WTC11 (cell line): ENCODE measurements at regions not wholly inside any gene's neighbourhood (a gene's known extent, or its start where the extent isn't known, plus 50 kb on each side); places are given as distances from the start of the nearest gene placed in this dataset.

Source experiments
- ATAC-seq: fragments of 200-7000 bp; cut with Tn5 transposase; 2 replicates; pipeline ENCODE4 v1.10.0; 2021; ENCODE audit warnings: mild to moderate bottlenecking, moderate library complexity
- CTCF ChIA-PET: fragments of 300-600 bp; sonication (Branson Sonifier 250); formaldehyde crosslinking; loops from one replicate; lab custom pipeline; 2021; ENCODE audit warnings: antibody characterized with exemption; lab: Charles Lee
- POLR2A ChIA-PET: fragments of 350-600 bp; sonication (Branson Sonifier 250); formaldehyde crosslinking; loops from one replicate; lab custom pipeline; 2021; ENCODE audit warnings: antibody characterized with exemption; lab: Charles Lee
- DNase-seq: peaks from one replicate; pipeline ENCODE4 v3.0.0; 2021; ENCODE audit warnings: low spot score
- H3K27ac Mint-ChIP-seq: 2 replicates; pipeline ENCODE4 v1.8.0; 2021; ENCODE audit warnings: mixed read lengths
- H3K27me3 Mint-ChIP-seq: 2 replicates; pipeline ENCODE4 v1.8.0; 2021; ENCODE audit warnings: low read depth, mild to moderate bottlenecking, moderate library complexity, mixed read lengths
- H3K36me3 Mint-ChIP-seq: 2 replicates; pipeline ENCODE4 v1.8.0; 2021; ENCODE audit warnings: mixed read lengths
- H3K4me1 Mint-ChIP-seq: 2 replicates; pipeline ENCODE4 v1.8.0; 2022; ENCODE audit warnings: mixed read lengths
- H3K4me3 Mint-ChIP-seq: 2 replicates; pipeline ENCODE4 v1.8.0; 2021; ENCODE audit warnings: mild to moderate bottlenecking, moderate library complexity, mixed read lengths
- H3K9me3 Mint-ChIP-seq: 2 replicates; pipeline ENCODE4 v1.8.0; 2021; ENCODE audit warnings: mixed read lengths
- ATF2 ChIP-seq: sonication (generic); formaldehyde crosslinking; IDR thresholded peaks from 2 replicates; pipeline ENCODE4 v1.8.1; 2022; ENCODE audit warnings: low read depth, missing genetic modification reagents, borderline replicate concordance
- ATF3 ChIP-seq: sonication (generic); formaldehyde crosslinking; conservative IDR thresholded peaks from 2 replicates; pipeline ENCODE4 v1.8.1; 2022; ENCODE audit warnings: mild to moderate bottlenecking, missing genetic modification reagents
- CREB1 ChIP-seq: sonication (generic); formaldehyde crosslinking; IDR thresholded peaks from 2 replicates; pipeline ENCODE4 v1.8.0; 2023; ENCODE audit warnings: mild to moderate bottlenecking, missing genetic modification reagents
- E2F1 ChIP-seq: sonication (generic); formaldehyde crosslinking; IDR thresholded peaks from 2 replicates; pipeline ENCODE4 v1.8.0; 2022; ENCODE audit warnings: mild to moderate bottlenecking, missing genetic modification reagents
- ETV6 ChIP-seq: sonication (generic); formaldehyde crosslinking; IDR thresholded peaks from 2 replicates; pipeline ENCODE4 v1.8.1; 2022; ENCODE audit warnings: mild to moderate bottlenecking, missing genetic modification reagents
- FOXK1 ChIP-seq: sonication (generic); formaldehyde crosslinking; IDR thresholded peaks from 2 replicates; pipeline ENCODE4 v1.8.0; 2022; ENCODE audit warnings: mild to moderate bottlenecking, moderate library complexity, missing genetic modification reagents
- JUN ChIP-seq: sonication (generic); formaldehyde crosslinking; IDR thresholded peaks from 2 replicates; pipeline ENCODE4 v1.8.0; 2023; ENCODE audit warnings: mild to moderate bottlenecking, missing genetic modification reagents
- MYBL2 ChIP-seq: sonication (generic); formaldehyde crosslinking; IDR thresholded peaks from 2 replicates; pipeline ENCODE4 v1.8.1; 2023; ENCODE audit warnings: mild to moderate bottlenecking, moderate library complexity, missing genetic modification reagents
- NR1H2 ChIP-seq: sonication (generic); formaldehyde crosslinking; IDR thresholded peaks from 2 replicates; pipeline ENCODE4 v1.9.0; 2021; ENCODE audit warnings: mild to moderate bottlenecking, moderate library complexity, missing genetic modification reagents
- PRRX2 ChIP-seq: fragments of 250-450 bp; sonication (Bioruptor Pico); IDR thresholded peaks from 2 replicates; pipeline ENCODE4 v1.8.0; 2021; ENCODE audit warnings: mild to moderate bottlenecking
- RORB ChIP-seq: fragments of 250-450 bp; sonication (Bioruptor Pico); IDR thresholded peaks from 2 replicates; pipeline ENCODE4 v1.9.0; 2021; ENCODE audit warnings: mild to moderate bottlenecking
- SMAD3 ChIP-seq: sonication (generic); formaldehyde crosslinking; IDR thresholded peaks from 2 replicates; pipeline ENCODE4 v1.8.0; 2022; ENCODE audit warnings: missing genetic modification reagents, mild to moderate bottlenecking, borderline replicate concordance
- TP53 ChIP-seq: sonication (generic); formaldehyde crosslinking; IDR thresholded peaks from 2 replicates; pipeline ENCODE4 v1.8.1; 2023; ENCODE audit warnings: mild to moderate bottlenecking, missing genetic modification reagents
- ZBTB21 ChIP-seq: sonication (generic); formaldehyde crosslinking; IDR thresholded peaks from 2 replicates; pipeline ENCODE4 v1.8.1; 2023; ENCODE audit warnings: mild to moderate bottlenecking, missing genetic modification reagents, borderline replicate concordance
- ZNF138 ChIP-seq: sonication (generic); formaldehyde crosslinking; conservative IDR thresholded peaks from 2 replicates; pipeline ENCODE4 v1.8.1; 2022; ENCODE audit warnings: mild to moderate bottlenecking, moderate library complexity, missing genetic modification reagents
- ZNF219 ChIP-seq: sonication (generic); formaldehyde crosslinking; IDR thresholded peaks from 2 replicates; pipeline ENCODE4 v1.8.0; 2023; ENCODE audit warnings: missing genetic modification reagents, mild to moderate bottlenecking, borderline replicate concordance
- ZNF232 ChIP-seq: sonication (generic); formaldehyde crosslinking; IDR thresholded peaks from 2 replicates; pipeline ENCODE4 v1.8.0; 2022; ENCODE audit warnings: mild to moderate bottlenecking, missing genetic modification reagents
- ZNF317 ChIP-seq: sonication (generic); formaldehyde crosslinking; IDR thresholded peaks from 2 replicates; pipeline ENCODE4 v1.8.1; 2023; ENCODE audit warnings: low read depth, mild to moderate bottlenecking, moderate library complexity, missing genetic modification reagents, borderline replicate concordance
- ZNF396 ChIP-seq: fragments of 250-450 bp; sonication (Bioruptor Pico); IDR thresholded peaks from 2 replicates; pipeline ENCODE4 v1.8.0; 2021; ENCODE audit warnings: mild to moderate bottlenecking, moderate library complexity, borderline replicate concordance
- ZNF416 ChIP-seq: fragments of 250-450 bp; sonication (Bioruptor Pico); IDR thresholded peaks from 2 replicates; pipeline ENCODE4 v1.9.0; 2021; ENCODE audit warnings: mild to moderate bottlenecking, inconsistent platforms
- TF ChIP-seq, protein P1 (sequence below): sonication (generic); formaldehyde crosslinking; IDR thresholded peaks from 2 replicates; pipeline ENCODE4 v1.8.1; 2023; ENCODE audit warnings: mild to moderate bottlenecking, moderate library complexity, missing genetic modification reagents
- TF ChIP-seq, protein P2 (sequence below): sonication (generic); formaldehyde crosslinking; IDR thresholded peaks from 2 replicates; pipeline ENCODE4 v1.8.1; 2023; ENCODE audit warnings: mild to moderate bottlenecking, missing genetic modification reagents, borderline replicate concordance
- TF ChIP-seq, protein P3 (sequence below): sonication (generic); formaldehyde crosslinking; IDR thresholded peaks from 2 replicates; pipeline ENCODE4 v1.8.1; 2023; ENCODE audit warnings: mild to moderate bottlenecking, missing genetic modification reagents, moderate library complexity

DNA sequence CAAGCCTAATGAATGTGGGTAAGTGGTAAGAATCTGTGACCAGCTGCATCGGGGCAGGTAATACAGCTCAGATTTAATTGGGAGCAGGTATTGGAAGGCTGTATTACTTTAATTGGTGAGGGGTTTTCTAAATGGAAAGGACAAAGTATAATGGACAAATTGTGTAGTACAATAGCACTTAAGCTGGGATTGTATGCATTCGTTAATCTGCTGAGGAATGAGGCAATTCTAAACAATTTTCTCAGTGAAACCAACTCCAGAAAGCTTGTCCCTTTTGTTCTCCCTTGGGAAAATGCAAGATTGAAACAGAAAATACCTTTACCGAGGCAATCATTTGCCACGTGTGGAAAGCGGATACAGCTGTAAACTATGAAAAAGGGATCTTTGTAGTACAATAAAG, 801.6 kb upstream of the POU3F3 start (continued):
- TF ChIP-seq ZNF219 (CRISPR knock-in tag), result no peak
- TF ChIP-seq, all 79 proteins: peak for 0

GRCh38 chr2:104056451-104056850, 797.5 kb upstream of the POU3F3 start:
- H3K27me3 Mint-ChIP-seq, result peaks cover 2% of the 10 kb centered on the region; the same call in 1 of the 2 replicates
- no peaks in the 10 kb centered on the region for H3K36me3 Mint-ChIP-seq
- DNase-seq (no peak), ATAC-seq (no peak)
- POLR2A ChIA-PET, result no interaction called here
- no peak overlapping the region for H3K27ac Mint-ChIP-seq
- peaks cover 19% of the 10 kb centered on the region for H3K4me1 Mint-ChIP-seq
- H3K9me3 Mint-ChIP-seq, result no peaks in the 10 kb centered on the region
- no peak for TF ChIP-seq FOXK1
- no peak for TF ChIP-seq E2F1 (CRISPR knock-in tag)
- TF ChIP-seq SMAD3, result no peak
- TF ChIP-seq ZBTB21 (CRISPR knock-in tag), result no peak
- no peak for TF ChIP-seq ATF3 (CRISPR knock-in tag)
- TF ChIP-seq TP53 (CRISPR knock-in tag), result no peak
- TF ChIP-seq, protein P1, sequence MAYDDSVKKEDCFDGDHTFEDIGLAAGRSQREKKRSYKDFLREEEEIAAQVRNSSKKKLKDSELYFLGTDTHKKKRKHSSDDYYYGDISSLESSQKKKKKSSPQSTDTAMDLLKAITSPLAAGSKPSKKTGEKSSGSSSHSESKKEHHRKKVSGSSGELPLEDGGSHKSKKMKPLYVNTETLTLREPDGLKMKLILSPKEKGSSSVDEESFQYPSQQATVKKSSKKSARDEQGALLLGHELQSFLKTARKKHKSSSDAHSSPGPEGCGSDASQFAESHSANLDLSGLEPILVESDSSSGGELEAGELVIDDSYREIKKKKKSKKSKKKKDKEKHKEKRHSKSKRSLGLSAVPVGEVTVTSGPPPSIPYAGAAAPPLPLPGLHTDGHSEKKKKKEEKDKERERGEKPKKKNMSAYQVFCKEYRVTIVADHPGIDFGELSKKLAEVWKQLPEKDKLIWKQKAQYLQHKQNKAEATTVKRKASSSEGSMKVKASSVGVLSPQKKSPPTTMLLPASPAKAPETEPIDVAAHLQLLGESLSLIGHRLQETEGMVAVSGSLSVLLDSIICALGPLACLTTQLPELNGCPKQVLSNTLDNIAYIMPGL, result no peak
- TF ChIP-seq ZNF317 (CRISPR knock-in tag), result no peak
- no peak for TF ChIP-seq JUN (CRISPR knock-in tag)
- no peak for TF ChIP-seq NR1H2 (CRISPR knock-in tag)
- TF ChIP-seq RORB, result no peak
- no peak for TF ChIP-seq ZNF416 (CRISPR knock-in tag)
- TF ChIP-seq, protein P2, sequence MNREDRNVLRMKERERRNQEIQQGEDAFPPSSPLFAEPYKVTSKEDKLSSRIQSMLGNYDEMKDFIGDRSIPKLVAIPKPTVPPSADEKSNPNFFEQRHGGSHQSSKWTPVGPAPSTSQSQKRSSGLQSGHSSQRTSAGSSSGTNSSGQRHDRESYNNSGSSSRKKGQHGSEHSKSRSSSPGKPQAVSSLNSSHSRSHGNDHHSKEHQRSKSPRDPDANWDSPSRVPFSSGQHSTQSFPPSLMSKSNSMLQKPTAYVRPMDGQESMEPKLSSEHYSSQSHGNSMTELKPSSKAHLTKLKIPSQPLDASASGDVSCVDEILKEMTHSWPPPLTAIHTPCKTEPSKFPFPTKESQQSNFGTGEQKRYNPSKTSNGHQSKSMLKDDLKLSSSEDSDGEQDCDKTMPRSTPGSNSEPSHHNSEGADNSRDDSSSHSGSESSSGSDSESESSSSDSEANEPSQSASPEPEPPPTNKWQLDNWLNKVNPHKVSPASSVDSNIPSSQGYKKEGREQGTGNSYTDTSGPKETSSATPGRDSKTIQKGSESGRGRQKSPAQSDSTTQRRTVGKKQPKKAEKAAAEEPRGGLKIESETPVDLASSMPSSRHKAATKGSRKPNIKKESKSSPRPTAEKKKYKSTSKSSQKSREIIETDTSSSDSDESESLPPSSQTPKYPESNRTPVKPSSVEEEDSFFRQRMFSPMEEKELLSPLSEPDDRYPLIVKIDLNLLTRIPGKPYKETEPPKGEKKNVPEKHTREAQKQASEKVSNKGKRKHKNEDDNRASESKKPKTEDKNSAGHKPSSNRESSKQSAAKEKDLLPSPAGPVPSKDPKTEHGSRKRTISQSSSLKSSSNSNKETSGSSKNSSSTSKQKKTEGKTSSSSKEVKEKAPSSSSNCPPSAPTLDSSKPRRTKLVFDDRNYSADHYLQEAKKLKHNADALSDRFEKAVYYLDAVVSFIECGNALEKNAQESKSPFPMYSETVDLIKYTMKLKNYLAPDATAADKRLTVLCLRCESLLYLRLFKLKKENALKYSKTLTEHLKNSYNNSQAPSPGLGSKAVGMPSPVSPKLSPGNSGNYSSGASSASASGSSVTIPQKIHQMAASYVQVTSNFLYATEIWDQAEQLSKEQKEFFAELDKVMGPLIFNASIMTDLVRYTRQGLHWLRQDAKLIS, result no peak
- TF ChIP-seq ZNF232, result no peak
- no peak for TF ChIP-seq PRRX2 (CRISPR knock-in tag)
- TF ChIP-seq ZNF138 (CRISPR knock-in tag), result no peak
- TF ChIP-seq ZNF219 (CRISPR knock-in tag), result no peak
- no peak for TF ChIP-seq CREB1 (CRISPR knock-in tag)
- no peak for TF ChIP-seq ETV6 (CRISPR knock-in tag)
- no peak for TF ChIP-seq MYBL2 (CRISPR knock-in tag)
- H3K4me3 Mint-ChIP-seq, result no peak overlapping the region
- CTCF ChIA-PET, result no interaction called here

DNA sequence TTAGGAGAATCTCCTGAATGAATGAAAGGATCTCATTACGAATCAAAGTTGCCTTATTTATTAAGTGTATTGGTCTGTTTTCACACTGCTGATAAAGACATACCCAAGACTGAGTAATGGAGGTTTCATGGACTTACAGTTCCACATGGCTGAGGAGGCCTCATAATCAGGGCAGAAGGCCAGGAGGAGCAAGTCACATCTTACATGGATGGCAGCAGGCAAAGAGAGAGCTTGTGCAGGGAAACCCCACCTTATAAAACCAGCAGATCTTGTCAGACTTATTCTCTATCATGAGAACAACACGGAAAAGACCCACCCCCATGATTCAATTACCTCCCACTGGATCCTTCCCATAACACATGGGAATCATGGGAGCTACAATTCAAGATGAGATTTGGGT, 785.2 kb upstream of the POU3F3 start:
- Mint-ChIP-seq H3K36me3 (peaks cover 12% of the 10 kb centered on the region), H3K4me1 (peaks cover 14% of the 10 kb centered on the region), H3K27me3 (no peaks in the 10 kb centered on the region; the same call in 1 of the 2 replicates), H3K4me3 (no peak overlapping the region), H3K27ac (no peak overlapping the region), H3K9me3 (peaks cover 21% of the 10 kb centered on the region)
- POLR2A ChIA-PET, result no interaction called here
- no peak for ATAC-seq
- DNase-seq, result no peak
- CTCF ChIA-PET, result no interaction called here
- TF ChIP-seq ATF2 (CRISPR knock-in tag) (no peak), ZNF396 (CRISPR knock-in tag) (no peak)
- TF ChIP-seq, protein P3, sequence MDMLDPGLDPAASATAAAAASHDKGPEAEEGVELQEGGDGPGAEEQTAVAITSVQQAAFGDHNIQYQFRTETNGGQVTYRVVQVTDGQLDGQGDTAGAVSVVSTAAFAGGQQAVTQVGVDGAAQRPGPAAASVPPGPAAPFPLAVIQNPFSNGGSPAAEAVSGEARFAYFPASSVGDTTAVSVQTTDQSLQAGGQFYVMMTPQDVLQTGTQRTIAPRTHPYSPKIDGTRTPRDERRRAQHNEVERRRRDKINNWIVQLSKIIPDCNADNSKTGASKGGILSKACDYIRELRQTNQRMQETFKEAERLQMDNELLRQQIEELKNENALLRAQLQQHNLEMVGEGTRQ (CRISPR knock-in tag), result no peak
